HG03469 (cell line): ENCODE measurements at regions not wholly inside any gene's neighbourhood (a gene's known extent, or its start where the extent isn't known, plus 50 kb on each side); places are given as distances from the start of the nearest gene placed in this dataset.

Source experiments
- ATAC-seq: cut with Tn5 transposase; IDR thresholded peaks from one replicate; pipeline ENCODE4 v1.9.1; 2021; ENCODE audit warnings: mild to moderate bottlenecking, moderate library complexity, moderate number of reproducible peaks; ENCODE audit not compliant: unreplicated experiment

GRCh38 chr4:53780736-53781400 lies 189.6 kb upstream of the LNX1 start:
- ATAC-seq: no peak

DNA sequence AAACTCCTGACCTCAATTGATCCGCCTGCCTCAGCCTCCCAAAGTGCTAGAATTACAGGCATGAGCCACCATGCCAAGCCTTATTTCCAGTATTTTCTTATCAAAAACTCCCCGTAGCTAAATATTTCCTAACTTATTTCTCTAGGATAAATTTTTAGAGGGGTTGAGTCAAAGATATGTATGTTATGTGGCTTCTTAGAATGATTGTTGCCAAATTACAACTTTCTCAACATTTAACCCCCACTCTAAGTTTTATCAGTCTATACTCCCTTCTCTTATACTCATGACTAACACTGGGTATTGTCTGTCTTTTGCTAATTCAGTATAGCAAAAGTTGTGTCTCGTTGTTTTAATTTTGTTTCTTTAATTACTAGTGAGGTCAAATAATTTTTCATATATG lies 187.7 kb upstream of the LNX1 start:
- no peak for ATAC-seq

DNA sequence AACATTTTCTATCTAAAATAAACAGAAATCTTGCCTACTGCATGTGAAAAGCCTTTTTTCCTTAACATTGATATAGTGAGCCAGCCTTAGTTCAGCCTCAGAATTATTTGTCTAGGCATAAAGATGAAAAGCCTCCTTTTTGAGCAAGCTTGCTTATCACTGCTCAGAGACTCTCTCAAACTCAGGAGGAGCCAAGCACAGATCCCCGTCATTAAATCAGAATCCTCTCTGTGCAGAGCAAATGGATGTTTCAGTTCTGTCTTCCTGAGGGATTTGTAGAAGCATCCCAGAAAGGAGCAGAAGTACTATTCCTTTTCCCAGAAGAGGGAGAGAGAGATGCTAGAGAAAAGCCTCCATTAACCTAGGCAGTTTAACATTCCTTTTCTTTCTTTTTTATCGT lies 186.9 kb upstream of the LNX1 start:
- ATAC-seq: no peak

- ATAC-seq: no peak
These were observed 186.1 kb upstream of the LNX1 start for GRCh38 chr4:53777244-53777984.

GRCh38 chr4:53776141-53776540 lies 184.9 kb upstream of the LNX1 start:
- ATAC-seq: no peak

DNA sequence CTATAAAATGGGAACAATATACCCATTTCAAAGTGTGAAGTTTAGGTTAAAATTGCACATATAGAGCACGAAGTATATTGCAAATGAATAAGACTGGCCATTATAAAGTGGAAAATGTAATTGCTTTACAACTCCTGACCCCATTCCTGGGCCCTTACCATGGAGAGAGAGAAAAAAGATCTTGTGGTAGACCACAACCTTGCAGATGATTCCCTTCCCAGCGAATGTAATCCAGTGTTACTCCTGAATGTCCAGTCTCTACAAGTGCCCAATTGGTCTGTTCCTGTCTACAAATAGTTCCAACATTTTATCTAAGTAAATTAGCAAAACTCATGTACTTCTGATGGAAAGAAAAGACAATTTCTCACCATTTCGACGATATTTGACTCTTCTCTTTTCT lies 184.1 kb upstream of the LNX1 start:
- no peak for ATAC-seq

DNA sequence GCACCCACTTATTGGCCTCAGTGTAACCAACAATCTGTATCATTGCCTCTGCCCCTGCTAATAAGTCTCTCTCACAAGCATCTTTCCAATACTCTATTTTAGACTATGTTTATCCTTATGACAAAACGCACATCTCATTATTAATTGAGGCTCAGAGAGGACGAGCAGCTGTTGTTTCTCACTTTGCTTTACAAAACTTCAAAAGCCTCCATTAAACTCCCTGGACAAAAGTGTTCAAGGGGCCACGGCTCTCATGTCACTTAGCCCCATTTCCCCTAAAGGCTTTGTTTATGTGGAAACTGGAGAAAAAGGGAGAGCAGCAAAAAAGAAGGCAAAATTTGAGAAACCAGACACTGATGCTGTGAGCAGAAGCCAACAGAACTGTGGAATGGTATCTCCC lies 180.0 kb upstream of the LNX1 start:
- no peak for ATAC-seq

DNA sequence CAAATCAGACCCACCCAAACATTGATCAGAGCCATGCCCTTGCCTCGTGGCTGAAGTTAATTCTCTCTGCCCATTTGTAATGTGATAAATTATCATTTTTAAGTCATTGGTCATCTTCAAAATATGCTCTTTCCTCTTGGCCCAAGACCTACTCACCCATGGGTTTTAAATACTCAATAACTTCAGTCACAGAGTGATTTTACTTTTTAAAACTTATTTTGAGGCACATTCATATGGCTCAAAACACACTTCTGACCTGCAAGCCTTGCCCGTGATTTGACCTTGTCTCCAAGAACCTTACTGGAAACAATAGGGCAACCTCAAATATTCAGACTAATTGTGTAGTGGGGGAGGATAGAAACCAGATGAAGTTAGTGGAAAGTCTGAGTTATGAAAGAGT lies 176.2 kb upstream of the LNX1 start:
- no peak for ATAC-seq

- no peak for ATAC-seq
These were observed 173.6 kb upstream of the LNX1 start for GRCh38 chr4:53764761-53765490.

GRCh38 chr4:53763813-53764597 lies 172.7 kb upstream of the LNX1 start:
- no peak for ATAC-seq

DNA sequence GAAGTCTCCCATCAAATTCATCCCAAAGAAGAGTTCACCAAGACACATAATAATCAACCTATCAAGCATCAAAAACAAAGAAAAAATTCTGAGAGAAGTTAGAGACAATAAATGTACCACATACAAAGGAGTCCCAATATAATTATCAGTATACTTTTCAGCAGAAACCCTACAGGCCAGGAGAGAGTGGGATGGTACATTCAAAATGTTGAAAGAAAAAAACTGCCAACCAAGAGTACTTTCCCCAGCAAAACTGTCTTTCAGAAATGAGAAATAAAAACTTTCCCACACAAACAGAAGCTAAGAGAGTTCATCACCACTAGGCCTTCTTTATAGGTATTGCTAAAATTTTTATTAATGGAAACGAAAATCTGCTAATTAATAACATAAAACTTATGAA lies 164.4 kb upstream of the LNX1 start:
- ATAC-seq: no peak

GRCh38 chr4:53752124-53752523 lies 160.8 kb upstream of the LNX1 start:
- ATAC-seq: no peak

DNA sequence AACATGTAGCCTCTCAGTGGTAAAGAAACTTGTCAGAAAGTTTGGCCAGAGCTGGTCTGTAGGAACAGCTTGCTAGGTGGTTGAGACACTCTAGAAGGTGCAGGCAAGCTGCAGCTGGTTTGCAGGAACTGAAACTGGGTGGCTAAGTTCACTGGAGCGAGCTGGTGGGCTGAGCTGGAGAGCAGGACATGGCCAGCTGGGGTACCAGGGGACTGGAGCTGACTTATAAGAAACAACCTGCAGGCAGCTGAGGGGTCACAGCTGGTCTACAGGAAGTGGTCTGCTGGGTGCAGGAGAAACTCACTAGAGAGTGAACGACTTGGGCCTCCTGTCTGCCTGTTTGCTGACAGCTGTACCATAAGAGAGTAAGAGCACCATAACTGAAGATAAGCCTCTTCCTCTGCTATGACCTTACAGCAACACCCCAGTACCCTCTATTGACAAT lies 157.1 kb upstream of the LNX1 start:
- peak; percentile 94 for ATAC-seq

DNA sequence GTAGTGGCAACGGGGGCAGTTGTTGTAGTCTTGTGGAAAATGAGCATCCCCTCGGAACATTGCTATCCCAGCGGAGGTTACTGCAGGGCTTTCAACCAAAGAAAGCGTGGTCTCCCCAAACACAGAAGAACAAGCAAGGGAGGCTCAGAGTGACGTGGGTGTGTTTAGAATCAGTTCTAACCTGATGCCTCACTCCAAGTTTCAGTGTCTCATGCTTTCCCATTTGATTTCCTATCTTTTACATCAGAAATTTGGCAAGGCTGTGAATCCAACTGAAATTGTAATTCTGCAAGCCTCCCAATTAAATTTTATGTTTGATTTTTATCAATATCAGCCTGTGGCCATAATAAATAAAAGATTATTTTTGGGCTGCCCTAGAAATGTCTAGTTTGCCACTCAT lies 156.1 kb upstream of the LNX1 start:
- no peak for ATAC-seq

GRCh38 chr4:53744446-53745160 lies 153.3 kb upstream of the LNX1 start:
- ATAC-seq: no peak

DNA sequence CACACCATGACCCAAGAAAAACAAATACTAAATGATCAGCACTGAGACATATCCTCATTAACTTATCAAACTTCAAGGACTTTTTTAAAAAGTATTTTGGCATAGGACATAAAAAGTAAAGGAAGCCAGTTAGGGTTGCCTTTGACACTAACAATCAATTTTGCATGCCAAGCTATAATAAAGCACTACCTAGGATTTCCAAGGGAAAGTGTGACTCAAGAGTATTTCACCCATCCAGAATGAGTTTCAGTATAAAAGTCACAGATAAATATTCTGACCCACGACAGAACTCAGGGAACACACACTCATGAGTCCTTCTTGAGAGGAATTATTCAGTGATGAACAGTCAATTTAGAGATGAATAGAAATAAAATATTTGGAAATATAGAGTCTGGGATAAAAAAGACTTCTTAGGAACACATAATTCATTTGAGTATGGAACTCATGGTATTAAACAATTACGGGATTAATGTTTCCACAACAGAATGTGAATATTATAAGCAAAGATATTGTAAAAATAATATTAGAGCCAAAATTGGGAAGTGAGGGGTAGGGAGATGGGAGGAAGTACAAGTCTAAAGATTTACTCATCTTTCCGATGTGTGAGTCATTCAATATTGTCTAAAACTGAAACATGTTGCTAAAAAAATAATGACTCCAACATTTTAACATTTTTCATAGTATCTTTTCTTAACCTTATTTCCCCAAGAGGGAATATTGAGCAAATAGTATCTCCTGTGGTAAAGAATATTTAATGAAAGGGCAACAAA lies 143.5 kb upstream of the LNX1 start:
- ATAC-seq: no peak

DNA sequence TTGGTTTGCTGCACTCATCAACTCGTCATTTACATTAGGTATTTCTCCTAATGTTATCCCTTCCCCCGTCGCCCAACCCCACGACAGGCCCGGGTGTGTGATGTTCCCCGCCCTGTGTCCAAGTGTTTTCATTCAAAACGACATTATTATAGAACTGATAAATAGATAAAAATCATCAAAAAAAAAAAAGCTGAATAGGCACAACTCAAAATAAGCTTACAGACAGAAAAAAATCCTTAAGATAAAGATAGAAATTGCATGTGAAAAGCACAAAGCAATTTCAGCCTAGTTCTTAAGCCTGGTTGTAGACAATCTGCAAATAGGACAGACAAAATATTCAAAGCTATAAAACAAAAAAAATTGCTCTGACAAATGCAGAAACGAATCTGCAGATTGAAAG lies 142.9 kb upstream of the LNX1 start:
- ATAC-seq: no peak

DNA sequence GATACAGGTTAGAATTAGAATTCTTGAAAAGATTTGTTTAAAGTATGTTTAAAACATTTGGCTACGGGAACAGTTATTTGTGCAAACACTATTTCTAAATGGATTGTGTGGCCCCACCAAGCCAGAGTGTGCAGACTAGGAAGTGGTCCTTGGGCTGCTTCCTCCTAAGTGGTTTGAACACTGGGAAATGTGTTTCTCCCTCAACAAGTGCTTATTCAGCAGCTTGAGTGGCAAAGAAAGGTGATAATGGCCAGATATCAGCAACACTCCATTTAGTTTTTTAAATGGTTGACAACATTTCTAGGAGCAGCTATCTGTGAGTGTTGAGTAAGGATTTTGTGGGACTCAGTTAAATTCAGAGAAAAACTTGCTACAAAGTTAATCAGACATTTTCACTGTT lies 141.4 kb upstream of the LNX1 start:
- no peak for ATAC-seq

DNA sequence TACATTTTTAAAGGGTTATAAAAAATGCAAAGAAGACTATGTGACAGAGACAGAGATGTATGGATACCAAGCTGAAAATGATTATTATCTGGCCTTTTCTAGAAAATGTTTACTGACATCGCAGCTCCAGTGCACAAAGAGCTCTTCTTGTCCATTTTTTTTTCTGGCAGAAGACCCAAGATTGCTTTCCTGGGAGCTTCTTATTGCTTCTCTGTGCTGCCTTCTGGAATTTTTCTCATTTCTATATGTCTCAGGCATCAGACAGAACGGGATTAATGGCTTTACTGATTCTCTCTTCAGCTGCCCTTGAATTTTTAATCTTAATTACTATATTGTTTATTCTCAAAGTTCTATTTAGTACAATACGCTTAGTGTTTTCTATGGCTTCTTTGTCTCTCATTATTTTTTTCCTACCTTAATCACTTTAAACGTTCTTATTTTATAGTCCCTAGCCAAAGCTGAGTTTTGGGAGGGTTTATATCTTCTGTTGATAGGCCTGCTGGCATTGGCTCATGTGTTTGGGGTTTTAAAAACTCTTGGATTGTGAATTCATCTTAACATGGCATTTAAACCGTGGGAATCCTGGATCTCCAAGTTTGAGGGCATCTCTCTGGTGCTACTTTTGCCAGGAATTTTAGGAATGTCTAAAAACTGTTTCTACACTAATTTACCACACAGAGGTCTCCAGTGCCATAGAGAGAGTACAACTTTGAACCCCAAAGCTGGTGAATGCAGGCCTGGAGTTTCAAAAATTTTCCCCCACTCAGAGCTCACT lies 138.9 kb upstream of the LNX1 start:
- ATAC-seq: no peak
